Gastroesophageal sphincter (tissue), 4 donors: ENCODE measurements at regions not wholly inside any gene's neighbourhood (a gene's known extent, or its start where the extent isn't known, plus 50 kb on each side); places are given as distances from the start of the nearest gene placed in this dataset.

Experiments used
- ATAC-seq: fragments of 150-250 bp; one replicate; pipeline ENCODE4 v1.9.1; 2016; ENCODE audit warnings: mild to moderate bottlenecking, moderate library complexity
- H3K27ac ChIP-seq, 4 donors: fragments of 200-600 bp; sonication (generic) in 3 of 4; 1 replicate in 3 of 4; 2 replicates in 1 of 4; pipeline ENCODE4 v1.5.1; 2016 to 2019
- H3K27me3 ChIP-seq: fragments of 200-600 bp; sonication (generic); one replicate; pipeline ENCODE4 v1.5.1; 2019
- H3K36me3 ChIP-seq, 2 donors: fragments of 200-600 bp; sonication (generic); one replicate each; pipeline ENCODE4 v1.5.1; 2019; ENCODE audit warnings: control low read depth in 1 of 2
- H3K4me1 ChIP-seq, 3 donors: fragments of 200-600 bp; sonication (generic); 1 replicate in 2 of 3; 2 replicates in 1 of 3; pipeline ENCODE4 v1.5.1; 2016 to 2019; ENCODE audit warnings: control low read depth in 2 of 3
- H3K4me3 ChIP-seq, 2 donors: fragments of 200-600 bp; sonication (generic); one replicate each; pipeline ENCODE4 v1.5.1; 2019; ENCODE audit warnings: mild to moderate bottlenecking in 1 of 2, moderate library complexity in 1 of 2
- H3K9me3 ChIP-seq, 3 donors: fragments of 200-600 bp; sonication (generic); one replicate each; pipeline ENCODE4 v1.5.1; 2017 to 2019; ENCODE audit warnings: control low read depth in 2 of 3
- EP300 ChIP-seq: sonication (generic); formaldehyde crosslinking; IDR thresholded peaks from one replicate; pipeline ENCODE4 v1.6.1; 2017; ENCODE audit warnings: antibody characterized with exemption, mild to moderate bottlenecking
- POLR2A ChIP-seq, 2 donors: fragments of 450-650 bp; IDR thresholded peaks; one replicate each; pipeline ENCODE4 v1.6.1; 2017; ENCODE audit warnings: antibody characterized with exemption in 2 of 2, mild to moderate bottlenecking in 2 of 2, moderate library complexity in 1 of 2
- POLR2AphosphoS5 ChIP-seq: sonication (generic); formaldehyde crosslinking; IDR thresholded peaks from one replicate; pipeline ENCODE4 v1.6.1; 2017; ENCODE audit warnings: antibody characterized with exemption
- WGBS, 2 donors: methylation state at CpG; one replicate each; pipeline ENCODE4 v1.1.5; 2018; ENCODE audit warnings: low coverage in 1 of 2; 5-methylcytosine and 5-hydroxymethylcytosine counted together
- TF ChIP-seq, protein P1 (sequence below), 4 experiments: fragments of 200-600 bp in 2 of 4; fragments of 450-650 bp in 2 of 4; sonication (generic) in 1 of 4; IDR thresholded peaks; one replicate each; pipeline ENCODE4 v1.5.1; 2017 to 2019; ENCODE audit warnings: antibody characterized with exemption in 4 of 4, mild to moderate bottlenecking in 2 of 4, moderate library complexity in 2 of 4

DNA sequence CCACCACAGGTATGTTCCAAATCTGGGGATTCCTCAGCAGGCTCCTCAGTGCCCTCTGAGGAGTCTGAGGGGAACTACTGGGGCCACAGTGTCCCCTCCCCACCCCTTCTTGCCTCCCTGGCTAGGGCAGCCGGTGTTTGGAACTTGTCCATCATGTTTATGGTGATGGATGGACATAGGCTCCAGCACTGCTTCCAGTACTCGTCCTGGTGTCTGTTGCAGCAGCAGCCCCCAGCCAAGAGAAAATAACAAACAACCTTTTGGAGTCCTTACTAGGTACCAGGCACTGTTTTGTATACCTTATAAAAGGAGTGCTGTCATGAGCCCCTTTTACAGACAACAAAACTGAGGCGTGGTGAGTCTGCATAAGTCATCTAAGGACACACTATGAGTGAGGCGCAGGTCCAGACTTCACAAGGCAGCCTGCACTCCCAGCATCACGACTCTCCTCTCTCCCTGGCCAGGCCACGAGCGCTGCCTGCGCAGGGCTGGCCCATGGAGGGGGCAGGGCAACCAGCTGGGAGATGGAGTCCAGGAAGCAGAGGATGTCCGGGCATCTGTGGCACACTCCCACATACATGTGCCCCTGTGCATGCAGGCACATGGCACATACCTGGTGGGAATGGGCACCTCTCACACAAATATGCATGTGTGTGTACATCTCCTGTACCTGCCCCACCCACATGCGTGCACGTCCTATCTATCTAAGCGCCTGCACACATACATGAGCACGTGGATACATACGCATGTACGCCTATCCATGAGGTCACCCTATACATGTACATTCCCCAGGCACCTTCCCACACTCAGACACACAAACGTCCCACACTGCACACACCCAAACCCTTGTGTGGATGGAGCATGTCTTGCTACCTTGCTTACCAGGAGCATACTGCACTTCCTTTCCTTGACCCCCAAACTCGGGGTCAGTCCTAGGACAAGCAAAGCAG lies 152.7 kb downstream of the VEGFA start:
- 60 to 83% methylated on average over 2 to 10 of the region's 17 CpGs for WGBS, 2 donors
- ATAC-seq = no peak
- Histone ChIP-seq H3K9me3 (no peaks in the 10 kb centered on the region), H3K27ac (no peak overlapping the region), H3K36me3 (no peaks in the 10 kb centered on the region), H3K4me1 (no peaks in the 10 kb centered on the region), H3K4me3 (no peak overlapping the region), H3K27me3 (no peaks in the 10 kb centered on the region)
- TF ChIP-seq EP300 = no peak
- TF ChIP-seq, protein P1, sequence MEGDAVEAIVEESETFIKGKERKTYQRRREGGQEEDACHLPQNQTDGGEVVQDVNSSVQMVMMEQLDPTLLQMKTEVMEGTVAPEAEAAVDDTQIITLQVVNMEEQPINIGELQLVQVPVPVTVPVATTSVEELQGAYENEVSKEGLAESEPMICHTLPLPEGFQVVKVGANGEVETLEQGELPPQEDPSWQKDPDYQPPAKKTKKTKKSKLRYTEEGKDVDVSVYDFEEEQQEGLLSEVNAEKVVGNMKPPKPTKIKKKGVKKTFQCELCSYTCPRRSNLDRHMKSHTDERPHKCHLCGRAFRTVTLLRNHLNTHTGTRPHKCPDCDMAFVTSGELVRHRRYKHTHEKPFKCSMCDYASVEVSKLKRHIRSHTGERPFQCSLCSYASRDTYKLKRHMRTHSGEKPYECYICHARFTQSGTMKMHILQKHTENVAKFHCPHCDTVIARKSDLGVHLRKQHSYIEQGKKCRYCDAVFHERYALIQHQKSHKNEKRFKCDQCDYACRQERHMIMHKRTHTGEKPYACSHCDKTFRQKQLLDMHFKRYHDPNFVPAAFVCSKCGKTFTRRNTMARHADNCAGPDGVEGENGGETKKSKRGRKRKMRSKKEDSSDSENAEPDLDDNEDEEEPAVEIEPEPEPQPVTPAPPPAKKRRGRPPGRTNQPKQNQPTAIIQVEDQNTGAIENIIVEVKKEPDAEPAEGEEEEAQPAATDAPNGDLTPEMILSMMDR (IDR thresholded peaks at IDR 0.05) = no peak
- no peak for TF ChIP-seq POLR2AphosphoS5

DNA sequence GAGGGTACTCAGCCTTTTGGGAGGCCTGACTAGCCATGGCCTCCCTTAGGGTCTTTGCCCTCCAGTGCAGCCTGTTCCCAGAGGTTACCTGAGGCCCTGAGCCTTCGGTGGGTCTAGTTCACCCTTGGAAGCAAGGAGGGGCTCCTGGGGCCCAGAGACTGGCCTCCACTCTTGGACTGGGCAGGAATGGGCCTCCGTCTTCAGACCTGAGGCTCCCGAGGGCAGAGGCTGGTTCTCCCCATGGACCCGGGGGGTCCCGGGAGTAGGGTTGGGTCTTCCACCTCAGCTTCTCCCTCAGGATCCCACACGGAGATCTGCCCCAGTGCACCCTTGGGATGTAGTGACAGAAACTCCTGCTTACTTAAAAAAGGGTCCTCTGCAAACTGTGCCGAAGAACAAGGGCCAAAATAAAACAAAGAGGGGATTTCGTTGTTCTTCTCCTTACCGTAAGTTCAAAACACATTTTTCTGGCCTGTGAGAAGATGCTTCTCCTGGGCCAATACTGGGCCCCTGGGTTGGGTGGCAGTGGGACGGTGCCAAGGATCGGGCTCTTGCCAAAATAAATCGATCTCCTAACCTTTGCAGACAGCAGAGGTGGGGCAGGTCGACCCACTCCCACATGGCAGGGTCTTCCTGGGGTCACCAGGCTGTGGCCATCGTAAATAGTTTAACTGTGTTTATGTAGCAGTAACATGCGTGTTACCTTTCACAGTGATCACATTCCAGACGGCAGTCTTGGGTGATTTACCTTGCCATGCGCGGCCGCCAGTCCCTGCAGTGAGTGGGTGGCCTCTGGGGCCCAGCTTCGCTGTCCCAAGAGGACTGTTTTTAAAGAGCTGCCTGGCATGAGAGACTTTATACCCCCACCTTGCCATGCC lies 151.8 kb downstream of the VEGFA start:
- Histone ChIP-seq H3K27me3 (no peaks in the 10 kb centered on the region), H3K36me3 (no peaks in the 10 kb centered on the region), H3K27ac (no peak overlapping the region), H3K4me1 (no peaks in the 10 kb centered on the region), H3K9me3 (no peaks in the 10 kb centered on the region), H3K4me3 (no peak overlapping the region)
- no peak for ATAC-seq
- TF ChIP-seq EP300 (no peak), POLR2AphosphoS5 (no peak), POLR2A (IDR thresholded peaks at IDR 0.05) (no peak)
- TF ChIP-seq, protein P1 (IDR thresholded peaks at IDR 0.05) = no peak
- 84% methylated on average over 10 of the region's 20 CpGs; no CpG with 5 or more reads in 1 of the 2 donors for WGBS, 2 donors

DNA sequence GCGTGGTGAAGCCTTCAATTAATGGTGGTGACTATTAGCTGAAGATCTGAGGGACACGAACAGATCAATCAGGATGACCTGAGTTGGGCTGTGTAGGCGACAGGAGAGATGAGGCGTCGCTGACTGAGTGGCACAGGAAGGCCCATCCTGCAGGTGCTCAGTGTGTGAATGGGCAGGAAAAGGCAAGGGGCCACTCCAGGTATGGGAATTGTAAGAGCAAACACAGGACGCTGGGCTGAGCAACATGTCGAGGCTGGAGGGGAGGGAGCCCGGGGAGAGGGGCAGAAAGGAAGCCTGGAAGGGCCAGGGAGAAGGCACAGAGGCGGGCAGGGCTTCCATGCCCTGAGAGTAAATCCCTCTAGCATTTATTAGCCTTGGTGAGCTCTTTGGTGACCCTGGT lies 151.0 kb downstream of the VEGFA start:
- no peaks in the 10 kb centered on the region for H3K36me3 ChIP-seq
- no peaks in the 10 kb centered on the region for H3K4me1 ChIP-seq
- no peak for TF ChIP-seq POLR2AphosphoS5
- TF ChIP-seq, protein P1 (IDR thresholded peaks at IDR 0.05) = no peak
- TF ChIP-seq EP300 = no peak
- no peak for TF ChIP-seq POLR2A (IDR thresholded peaks at IDR 0.05)
- H3K27me3 ChIP-seq = no peaks in the 10 kb centered on the region
- ATAC-seq = no peak
- WGBS, 2 donors = 72 to 95% methylated on average over 2 to 8 of the region's 9 CpGs
- no peaks in the 10 kb centered on the region for H3K9me3 ChIP-seq
- no peak overlapping the region for H3K4me3 ChIP-seq
- no peak overlapping the region for H3K27ac ChIP-seq

DNA sequence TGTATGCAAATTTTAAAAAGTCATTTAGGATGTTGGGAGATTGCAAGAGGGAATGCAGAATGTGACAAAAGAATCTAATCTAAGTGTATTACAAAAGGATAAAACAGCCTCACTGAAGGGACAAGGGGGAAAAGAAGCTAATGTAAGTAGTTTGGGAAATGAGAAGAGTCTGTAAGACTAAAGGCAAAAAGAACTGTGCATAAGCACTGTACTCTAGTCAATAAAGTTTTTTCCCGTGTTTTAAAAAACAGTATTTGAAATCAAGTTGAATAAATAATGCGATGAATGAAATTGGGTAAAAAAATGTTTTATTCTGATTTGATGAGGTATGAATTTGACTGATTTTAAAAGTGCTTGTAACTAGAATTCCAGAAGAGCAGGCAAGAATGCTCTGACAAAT lies 149.8 kb downstream of the VEGFA start:
- WGBS, 2 donors = 36 to 95% methylated on average over 1 to 2 of the region's 2 CpGs
- H3K36me3 ChIP-seq = no peaks in the 10 kb centered on the region

More for the DNA sequence above, 149.8 kb downstream of the VEGFA start:
- no peak for ATAC-seq
- no peaks in the 10 kb centered on the region for H3K4me1 ChIP-seq
- H3K9me3 ChIP-seq = no peaks in the 10 kb centered on the region
- no peak overlapping the region for H3K27ac ChIP-seq
- no peak overlapping the region for H3K4me3 ChIP-seq
- TF ChIP-seq POLR2AphosphoS5 (no peak), POLR2A (IDR thresholded peaks at IDR 0.05) (no peak), EP300 (no peak)
- TF ChIP-seq, protein P1 (IDR thresholded peaks at IDR 0.05) = no peak
- H3K27me3 ChIP-seq = no peaks in the 10 kb centered on the region
